ENCODE measurements at regions not wholly inside any gene's neighbourhood (a gene's known extent, or its start where the extent isn't known, plus 50 kb on each side); places are given as distances from the start of the nearest gene placed in this dataset.
"Not testable (repeated sequence)": the region's sequence is repeated elsewhere in the genome, so short reads cannot be mapped to it uniquely, and the experiment has no call there.

DNA sequence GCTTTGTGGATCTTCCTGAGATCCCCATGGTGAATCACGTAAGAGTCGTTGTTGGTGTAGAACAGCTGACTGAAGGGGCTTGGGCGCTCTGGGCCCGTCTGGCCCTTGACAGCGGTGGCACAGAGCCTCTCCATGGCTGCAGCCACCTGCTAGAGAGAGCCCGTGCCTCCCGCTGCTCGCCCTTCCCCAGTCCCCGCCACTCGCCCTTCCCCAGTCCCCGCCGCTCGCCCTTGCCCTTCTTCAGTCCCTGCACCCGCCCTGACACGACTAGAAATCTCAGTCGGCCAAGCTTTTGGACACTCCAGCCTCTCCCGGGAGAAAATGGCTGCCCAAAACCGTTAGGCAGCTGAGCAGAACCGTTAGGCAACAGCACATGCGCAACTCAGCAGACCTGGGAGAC, 582.2 kb downstream of the ANKRD30B start:
- TF ChIP-seq EZH2phosphoT487, EZH2 (IDR thresholded peaks at IDR 0.05): not testable (repeated sequence)
- TF ChIP-seq, protein P1, sequence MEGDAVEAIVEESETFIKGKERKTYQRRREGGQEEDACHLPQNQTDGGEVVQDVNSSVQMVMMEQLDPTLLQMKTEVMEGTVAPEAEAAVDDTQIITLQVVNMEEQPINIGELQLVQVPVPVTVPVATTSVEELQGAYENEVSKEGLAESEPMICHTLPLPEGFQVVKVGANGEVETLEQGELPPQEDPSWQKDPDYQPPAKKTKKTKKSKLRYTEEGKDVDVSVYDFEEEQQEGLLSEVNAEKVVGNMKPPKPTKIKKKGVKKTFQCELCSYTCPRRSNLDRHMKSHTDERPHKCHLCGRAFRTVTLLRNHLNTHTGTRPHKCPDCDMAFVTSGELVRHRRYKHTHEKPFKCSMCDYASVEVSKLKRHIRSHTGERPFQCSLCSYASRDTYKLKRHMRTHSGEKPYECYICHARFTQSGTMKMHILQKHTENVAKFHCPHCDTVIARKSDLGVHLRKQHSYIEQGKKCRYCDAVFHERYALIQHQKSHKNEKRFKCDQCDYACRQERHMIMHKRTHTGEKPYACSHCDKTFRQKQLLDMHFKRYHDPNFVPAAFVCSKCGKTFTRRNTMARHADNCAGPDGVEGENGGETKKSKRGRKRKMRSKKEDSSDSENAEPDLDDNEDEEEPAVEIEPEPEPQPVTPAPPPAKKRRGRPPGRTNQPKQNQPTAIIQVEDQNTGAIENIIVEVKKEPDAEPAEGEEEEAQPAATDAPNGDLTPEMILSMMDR (IDR thresholded peaks at IDR 0.05), result not testable (repeated sequence)

Measured in neural progenitor cell (in vitro differentiated cells).